Activated CD4-positive, alpha-beta memory T cell treated with anti-CD3 and anti-CD28 coated beads, Interleukin-2, amount 10 ng/mL, durations not matched to agents 7 days and 5 days (primary cell): ENCODE measurements at regions not wholly inside any gene's neighbourhood (a gene's known extent, or its start where the extent isn't known, plus 50 kb on each side); places are given as distances from the start of the nearest gene placed in this dataset.
"Not testable (repeated sequence)": the region's sequence is repeated elsewhere in the genome, so short reads cannot be mapped to it uniquely, and the experiment has no call there.

Source experiments
- CTCF ChIA-PET: fragments of 350-600 bp; sonication (Branson Sonifier 250); formaldehyde crosslinking; loops from one replicate; lab custom pipeline; 2021; ENCODE audit warnings: antibody characterized with exemption, inconsistent platforms; lab: Charles Lee
- POLR2A ChIA-PET: fragments of 350-600 bp; sonication (Branson Sonifier 250); formaldehyde crosslinking; loops from one replicate; lab custom pipeline; 2021; ENCODE audit warnings: antibody characterized with exemption; lab: Charles Lee
- DNase-seq: peaks from one replicate; pipeline ENCODE4 v3.0.0-alpha.2; 2020
- H3K27ac Mint-ChIP-seq: one replicate; pipeline ENCODE4 v1.8.0; 2021; ENCODE audit warnings: mild to moderate bottlenecking, mixed read lengths
- H3K27me3 Mint-ChIP-seq: one replicate; pipeline ENCODE4 v1.8.0; 2021; ENCODE audit warnings: mixed read lengths
- H3K36me3 Mint-ChIP-seq: one replicate; pipeline ENCODE4 v1.8.0; 2021; ENCODE audit warnings: low read depth, mixed read lengths
- H3K4me1 Mint-ChIP-seq: one replicate; pipeline ENCODE4 v1.8.0; 2021; ENCODE audit warnings: mixed read lengths
- H3K4me3 Mint-ChIP-seq: one replicate; pipeline ENCODE4 v1.8.0; 2021; ENCODE audit warnings: mild to moderate bottlenecking, mixed read lengths
- H3K9me3 Mint-ChIP-seq: one replicate; pipeline ENCODE4 v1.8.0; 2021; ENCODE audit warnings: mixed read lengths

- ChIA-PET CTCF (no interaction called here), POLR2A (no interaction called here)
- Mint-ChIP-seq H3K36me3 (no peaks in the 10 kb centered on the region), H3K27me3 (no peaks in the 10 kb centered on the region), H3K4me3 (no peak overlapping the region), H3K9me3 (peaks cover 2% of the 10 kb centered on the region), H3K4me1 (no peaks in the 10 kb centered on the region), H3K27ac (no peak overlapping the region)
- DNase-seq, result no peak
Observed at GRCh38 chr2:149860276-149860921, 272.8 kb upstream of the MMADHC start.

- peaks cover 2% of the 10 kb centered on the region for H3K9me3 Mint-ChIP-seq
- POLR2A ChIA-PET, result no interaction called here
- CTCF ChIA-PET, result no interaction called here
Observed at GRCh38 chr2:149858901-149859634, 271.5 kb upstream of the MMADHC start.

GRCh38 chr2:149858216-149858615, 270.6 kb upstream of the MMADHC start:
- no peak overlapping the region for H3K27ac Mint-ChIP-seq
- ChIA-PET CTCF (no interaction called here), POLR2A (no interaction called here)
- H3K9me3 Mint-ChIP-seq, result peaks cover under 1% of the 10 kb centered on the region
- H3K4me3 Mint-ChIP-seq, result no peak overlapping the region
- DNase-seq, result no peak
- H3K27me3 Mint-ChIP-seq, result no peaks in the 10 kb centered on the region
- H3K36me3 Mint-ChIP-seq, result no peaks in the 10 kb centered on the region
- H3K4me1 Mint-ChIP-seq, result no peaks in the 10 kb centered on the region

More at GRCh38 chr2:149858901-149859634, 271.5 kb upstream of the MMADHC start:
- Mint-ChIP-seq H3K36me3 (no peaks in the 10 kb centered on the region), H3K4me1 (no peaks in the 10 kb centered on the region), H3K4me3 (no peak overlapping the region), H3K27me3 (no peaks in the 10 kb centered on the region), H3K27ac (no peak overlapping the region)
- DNase-seq, result no peak

GRCh38 chr2:149857344-149857743, 269.8 kb upstream of the MMADHC start:
- Mint-ChIP-seq H3K36me3 (no peaks in the 10 kb centered on the region), H3K9me3 (peaks cover 1% of the 10 kb centered on the region), H3K27me3 (no peaks in the 10 kb centered on the region), H3K27ac (no peak overlapping the region), H3K4me1 (no peaks in the 10 kb centered on the region), H3K4me3 (no peak overlapping the region)
- CTCF ChIA-PET, result no interaction called here
- DNase-seq, result no peak
- POLR2A ChIA-PET, result no interaction called here

- H3K9me3 Mint-ChIP-seq, POLR2A ChIA-PET, CTCF ChIA-PET, H3K27me3 Mint-ChIP-seq, H3K4me1 Mint-ChIP-seq, H3K4me3 Mint-ChIP-seq, H3K36me3 Mint-ChIP-seq, H3K27ac Mint-ChIP-seq, DNase-seq: not testable (repeated sequence)
Observed at GRCh38 chr2:149855859-149856258, 268.3 kb upstream of the MMADHC start.

GRCh38 chr2:149849591-149849990, 262.0 kb upstream of the MMADHC start:
- POLR2A ChIA-PET, result no interaction called here

GRCh38 chr2:149849136-149849535, 261.6 kb upstream of the MMADHC start:
- Mint-ChIP-seq H3K27ac (no peak overlapping the region), H3K4me1 (no peaks in the 10 kb centered on the region), H3K36me3 (no peaks in the 10 kb centered on the region), H3K4me3 (no peak overlapping the region), H3K27me3 (no peaks in the 10 kb centered on the region), H3K9me3 (peaks cover 15% of the 10 kb centered on the region)
- CTCF ChIA-PET, result no interaction called here
- DNase-seq, result no peak
- POLR2A ChIA-PET, result no interaction called here

More at GRCh38 chr2:149849591-149849990, 262.0 kb upstream of the MMADHC start:
- Mint-ChIP-seq H3K4me1 (no peaks in the 10 kb centered on the region), H3K36me3 (no peaks in the 10 kb centered on the region), H3K9me3 (peaks cover 15% of the 10 kb centered on the region), H3K4me3 (no peak overlapping the region), H3K27ac (no peak overlapping the region), H3K27me3 (no peaks in the 10 kb centered on the region)
- CTCF ChIA-PET, result no interaction called here
- no peak for DNase-seq

GRCh38 chr2:149841396-149841795, 253.8 kb upstream of the MMADHC start:
- peaks cover 3% of the 10 kb centered on the region for H3K9me3 Mint-ChIP-seq
- H3K36me3 Mint-ChIP-seq, result no peaks in the 10 kb centered on the region
- H3K4me1 Mint-ChIP-seq, result no peaks in the 10 kb centered on the region
- no peaks in the 10 kb centered on the region for H3K27me3 Mint-ChIP-seq
- CTCF ChIA-PET, result no interaction called here
- H3K27ac Mint-ChIP-seq, result no peak overlapping the region
- H3K4me3 Mint-ChIP-seq, result no peak overlapping the region
- DNase-seq, result no peak
- POLR2A ChIA-PET, result no interaction called here

GRCh38 chr2:149832324-149832723, 244.7 kb upstream of the MMADHC start:
- H3K36me3 Mint-ChIP-seq, result no peaks in the 10 kb centered on the region
- H3K4me3 Mint-ChIP-seq, result no peak overlapping the region
- peaks cover 3% of the 10 kb centered on the region for H3K9me3 Mint-ChIP-seq
- H3K4me1 Mint-ChIP-seq, result no peaks in the 10 kb centered on the region
- CTCF ChIA-PET, result no interaction called here
- H3K27me3 Mint-ChIP-seq, result no peaks in the 10 kb centered on the region
- POLR2A ChIA-PET, result no interaction called here
- H3K27ac Mint-ChIP-seq, result no peak overlapping the region
- no peak for DNase-seq

- Mint-ChIP-seq H3K4me1 (no peaks in the 10 kb centered on the region), H3K4me3 (no peak overlapping the region), H3K9me3 (no peaks in the 10 kb centered on the region), H3K27me3 (no peaks in the 10 kb centered on the region), H3K27ac (no peak overlapping the region), H3K36me3 (no peaks in the 10 kb centered on the region)
- CTCF ChIA-PET, result no interaction called here
- POLR2A ChIA-PET, result no interaction called here
- DNase-seq, result no peak
Observed at GRCh38 chr2:149828520-149829210, 241.1 kb upstream of the MMADHC start.

- no peak overlapping the region for H3K27ac Mint-ChIP-seq
Observed at GRCh38 chr2:149827585-149828126, 240.1 kb upstream of the MMADHC start.

GRCh38 chr2:149826471-149827125, 239.0 kb upstream of the MMADHC start:
- POLR2A ChIA-PET, result interaction anchor here (0.7 kb wide), 1 partner anchor 65 kb away, joined by 3 read pairs; no protein-coding TSS in a partner anchor
- no peak for DNase-seq
- no peaks in the 10 kb centered on the region for H3K27me3 Mint-ChIP-seq
- CTCF ChIA-PET, result no interaction called here
- H3K4me3 Mint-ChIP-seq, result no peak overlapping the region
- no peaks in the 10 kb centered on the region for H3K36me3 Mint-ChIP-seq
- H3K4me1 Mint-ChIP-seq, result no peaks in the 10 kb centered on the region
- H3K27ac Mint-ChIP-seq, result no peak overlapping the region
- no peaks in the 10 kb centered on the region for H3K9me3 Mint-ChIP-seq

More at GRCh38 chr2:149827585-149828126, 240.1 kb upstream of the MMADHC start:
- Mint-ChIP-seq H3K36me3 (no peaks in the 10 kb centered on the region), H3K27me3 (no peaks in the 10 kb centered on the region), H3K4me1 (no peaks in the 10 kb centered on the region), H3K4me3 (no peak overlapping the region), H3K9me3 (no peaks in the 10 kb centered on the region)
- ChIA-PET CTCF (no interaction called here), POLR2A (interaction anchor here (0.7 kb wide), 1 partner anchor 64 kb away, joined by 3 read pairs; no protein-coding TSS in a partner anchor)
- DNase-seq, result no peak

GRCh38 chr2:149825473-149825872, 237.9 kb upstream of the MMADHC start:
- DNase-seq, result no peak
- POLR2A ChIA-PET, result no interaction called here
- CTCF ChIA-PET, result no interaction called here
- H3K27ac Mint-ChIP-seq, result no peak overlapping the region
- no peaks in the 10 kb centered on the region for H3K36me3 Mint-ChIP-seq
- no peaks in the 10 kb centered on the region for H3K4me1 Mint-ChIP-seq
- no peaks in the 10 kb centered on the region for H3K9me3 Mint-ChIP-seq
- no peak overlapping the region for H3K4me3 Mint-ChIP-seq
- H3K27me3 Mint-ChIP-seq, result no peaks in the 10 kb centered on the region
